CD14-positive monocyte (primary cell): ENCODE measurements at regions not wholly inside any gene's neighbourhood (a gene's known extent, or its start where the extent isn't known, plus 50 kb on each side); places are given as distances from the start of the nearest gene placed in this dataset.

Source experiments
- DNase-seq, 3 donors: peaks; one replicate each; pipeline ENCODE4 v3.0.0-alpha.2; 2011 to 2022
- H2AFZ ChIP-seq: 2 replicates; pipeline ENCODE4 v1.6.0; 2012; ENCODE audit warnings: mild to moderate bottlenecking, low read depth, low read length, inconsistent platforms; ENCODE audit not compliant: insufficient read depth, poor library complexity, severe bottlenecking
- H3K27ac ChIP-seq, 2 donors: 1 replicate in 1 of 2; 2 replicates in 1 of 2; pipeline ENCODE4 v1.5.1; 2012 to 2013; ENCODE audit warnings: low read length in 2 of 2, control low read depth in 1 of 2, inconsistent platforms in 1 of 2, low read depth in 1 of 2, mild to moderate bottlenecking in 1 of 2
- H3K27me3 ChIP-seq, 2 donors: one replicate each; pipeline versions ENCODE4 v1.6.0 to v1.6.1; 2011 to 2013; ENCODE audit warnings: low read length in 2 of 2; ENCODE audit not compliant: control insufficient read depth in 2 of 2, insufficient read depth in 2 of 2
- H3K36me3 ChIP-seq, 2 donors: replicated peaks in 1 of 2; 1 replicate in 1 of 2; 2 replicates in 1 of 2; pipeline versions ENCODE4 v1.5.1 to v1.6.1; 2012 to 2013; ENCODE audit warnings: low read length in 2 of 2, control low read depth in 1 of 2, inconsistent platforms in 1 of 2, mild to moderate bottlenecking in 1 of 2; ENCODE audit not compliant: insufficient read depth in 2 of 2, control insufficient read depth in 1 of 2
- H3K4me1 ChIP-seq, 2 donors: 1 replicate in 1 of 2; 2 replicates in 1 of 2; pipeline versions ENCODE4 v1.5.1 to v1.6.1; 2012 to 2013; ENCODE audit warnings: low read length in 2 of 2, control low read depth in 1 of 2, inconsistent platforms in 1 of 2, mild to moderate bottlenecking in 1 of 2, moderate library complexity in 1 of 2; ENCODE audit not compliant: insufficient read depth in 2 of 2, control insufficient read depth in 1 of 2
- H3K4me2 ChIP-seq: replicated peaks from 2 replicates; pipeline ENCODE3; 2012; ENCODE audit warnings: low read length, moderate library complexity, mild to moderate bottlenecking; ENCODE audit not compliant: poor library complexity, severe bottlenecking; ENCODE audit errors: extremely low read depth
- H3K4me3 ChIP-seq, 3 experiments: fragments of 200-600 bp in 1 of 3; sonication (generic) in 1 of 3; replicated peaks in 1 of 3; 1 replicate in 2 of 3; 2 replicates in 1 of 3; pipeline ENCODE4 v1.5.1; 2011 to 2013; ENCODE audit warnings: low read length in 3 of 3, mild to moderate bottlenecking in 3 of 3, control low read depth in 2 of 3, low read depth in 2 of 3, inconsistent platforms in 1 of 3, moderate library complexity in 1 of 3
- H3K79me2 ChIP-seq: 2 replicates; pipeline ENCODE4 v1.6.0; 2012; ENCODE audit warnings: mild to moderate bottlenecking, control low read depth, inconsistent platforms, low read length, moderate library complexity; ENCODE audit not compliant: insufficient read depth
- H3K9ac ChIP-seq: 2 replicates; pipeline ENCODE4 v1.6.0; 2017; ENCODE audit warnings: low read length, mild to moderate bottlenecking; ENCODE audit not compliant: insufficient read depth, poor library complexity, severe bottlenecking
- H3K9me3 ChIP-seq, 2 donors: replicated peaks in 1 of 2; 1 replicate in 1 of 2; 2 replicates in 1 of 2; pipeline versions ENCODE4 v1.5.1 to v1.6.1; 2012 to 2013; ENCODE audit warnings: low read length in 2 of 2, control low read depth in 1 of 2; ENCODE audit not compliant: control insufficient read depth in 1 of 2, insufficient read depth in 1 of 2
- H4K20me1 ChIP-seq: 2 replicates; pipeline ENCODE4 v1.6.0; 2012; ENCODE audit warnings: mild to moderate bottlenecking, low read length, control low read depth, moderate library complexity; ENCODE audit not compliant: insufficient read depth
- H3K27ac Mint-ChIP-seq, 7 donors: one replicate each; pipeline ENCODE4 v1.8.0; 2020; ENCODE audit warnings: mild to moderate bottlenecking in 7 of 7, mixed read lengths in 7 of 7, moderate library complexity in 6 of 7, inconsistent platforms in 2 of 7
- H3K27me3 Mint-ChIP-seq, 3 donors: one replicate each; pipeline ENCODE4 v1.8.0; 2021 to 2022; ENCODE audit warnings: low read depth in 3 of 3, mild to moderate bottlenecking in 3 of 3, mixed read lengths in 3 of 3, moderate library complexity in 3 of 3, inconsistent platforms in 1 of 3
- H3K36me3 Mint-ChIP-seq, 2 donors: one replicate each; pipeline ENCODE4 v1.8.0; 2020; ENCODE audit warnings: mixed read lengths in 2 of 2, inconsistent platforms in 1 of 2, mild to moderate bottlenecking in 1 of 2
- H3K4me1 Mint-ChIP-seq: one replicate; pipeline ENCODE4 v1.8.0; 2020; ENCODE audit warnings: mild to moderate bottlenecking, mixed read lengths
- H3K4me3 Mint-ChIP-seq, 2 donors: one replicate each; pipeline ENCODE4 v1.8.0; 2020; ENCODE audit warnings: mild to moderate bottlenecking in 2 of 2, mixed read lengths in 2 of 2, moderate library complexity in 1 of 2
- H3K9me3 Mint-ChIP-seq, 7 donors: one replicate each; pipeline ENCODE4 v1.8.0; 2020 to 2022; ENCODE audit warnings: mixed read lengths in 7 of 7, mild to moderate bottlenecking in 6 of 7, moderate library complexity in 6 of 7, inconsistent platforms in 2 of 7
- CTCF ChIP-seq: fragments of 200-600 bp; IDR thresholded peaks from one replicate; pipeline ENCODE4 v1.8.0; 2022; ENCODE audit warnings: antibody characterized with exemption, mild to moderate bottlenecking
- WGBS: methylation state at CpG from one replicate; pipeline ENCODE4 v1.1.5; 2013; ENCODE audit warnings: missing lambda C conversion rate; ENCODE audit not compliant: insufficient coverage; 5-methylcytosine and 5-hydroxymethylcytosine counted together
- intact Hi-C, 2 donors: fragments of 100-400 bp; cut with micrococcal nuclease; formaldehyde crosslinking; loops; one replicate each; pipeline versions ENCODE4 v1.15.0 to v1.15.1; 2023

GRCh38 chr15:95498961-95499360, 831.5 kb upstream of the NR2F2 start:
- H2AFZ ChIP-seq, result no peak overlapping the region
- no peaks in the 10 kb centered on the region for H3K36me3 Mint-ChIP-seq
- no peaks in the 10 kb centered on the region for H3K27me3 ChIP-seq
- no peak overlapping the region for H3K4me2 ChIP-seq
- no peaks in the 10 kb centered on the region for H4K20me1 ChIP-seq
- H3K4me3 Mint-ChIP-seq, result no peak overlapping the region
- H3K4me3 ChIP-seq, result no peak overlapping the region
- no peaks in the 10 kb centered on the region for H3K9me3 ChIP-seq
- H3K9ac ChIP-seq, result no peak overlapping the region
- intact Hi-C loops, result no loop called here
- H3K4me1 ChIP-seq, result no peaks in the 10 kb centered on the region
- peaks cover 0 to 5% (median 2%) of the 10 kb centered on the region in 7 donors for H3K9me3 Mint-ChIP-seq
- no peak overlapping the region for H3K27ac ChIP-seq
- H3K27me3 Mint-ChIP-seq, result peaks cover 0 to 3% (median 1%) of the 10 kb centered on the region in 3 donors
- H3K4me1 Mint-ChIP-seq, result no peaks in the 10 kb centered on the region
- H3K79me2 ChIP-seq, result no peaks in the 10 kb centered on the region
- DNase-seq, result no peak
- H3K36me3 ChIP-seq, result no peaks in the 10 kb centered on the region
- no peak for TF ChIP-seq CTCF
- no peak overlapping the region for H3K27ac Mint-ChIP-seq

GRCh38 chr15:95499397-95499796, 831.1 kb upstream of the NR2F2 start:
- Mint-ChIP-seq H3K4me1 (no peaks in the 10 kb centered on the region), H3K9me3 (peaks cover 0 to 5% (median 0%) of the 10 kb centered on the region in 7 donors), H3K4me3 (no peak overlapping the region), H3K27me3 (peaks cover 0 to 3% (median 1%) of the 10 kb centered on the region in 3 donors), H3K36me3 (no peaks in the 10 kb centered on the region), H3K27ac (no peak overlapping the region)
- no peaks in the 10 kb centered on the region for H3K79me2 ChIP-seq
- WGBS, result no CpG with 5 or more reads among the region's 3 CpGs
- no peaks in the 10 kb centered on the region for H4K20me1 ChIP-seq
- H3K27me3 ChIP-seq, result no peaks in the 10 kb centered on the region
- no peak for TF ChIP-seq CTCF
- H3K9ac ChIP-seq, result no peak overlapping the region
- intact Hi-C loops, result no loop called here
- no peak overlapping the region for H3K27ac ChIP-seq
- H2AFZ ChIP-seq, result no peak overlapping the region
- H3K36me3 ChIP-seq, result no peaks in the 10 kb centered on the region
- no peak for DNase-seq
- no peaks in the 10 kb centered on the region for H3K4me1 ChIP-seq
- no peak overlapping the region for H3K4me3 ChIP-seq
- H3K4me2 ChIP-seq, result no peak overlapping the region
- H3K9me3 ChIP-seq, result no peaks in the 10 kb centered on the region
